ENCODE measurements at regions not wholly inside any gene's neighbourhood (a gene's known extent, or its start where the extent isn't known, plus 50 kb on each side); places are given as distances from the start of the nearest gene placed in this dataset.

DNA sequence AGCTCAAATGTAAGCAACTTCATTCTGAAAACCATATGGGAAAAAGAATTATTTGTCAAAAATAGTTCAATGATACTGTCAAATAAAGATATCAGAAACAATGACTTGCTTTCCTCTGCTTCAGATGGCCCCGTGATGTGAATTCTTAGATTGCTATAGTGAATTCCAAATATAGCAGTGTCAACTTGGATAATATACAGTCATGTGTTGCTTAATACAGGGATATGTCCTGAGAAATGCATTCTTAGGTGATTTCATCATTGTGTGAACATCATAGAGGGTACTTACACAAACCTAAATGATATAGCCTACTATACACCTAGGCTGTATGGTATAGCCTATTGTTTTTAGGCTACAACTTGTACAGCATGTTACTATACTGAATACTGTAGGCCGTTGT, 108.7 kb upstream of the MIS18BP1 start:
- TF ChIP-seq, protein P1, sequence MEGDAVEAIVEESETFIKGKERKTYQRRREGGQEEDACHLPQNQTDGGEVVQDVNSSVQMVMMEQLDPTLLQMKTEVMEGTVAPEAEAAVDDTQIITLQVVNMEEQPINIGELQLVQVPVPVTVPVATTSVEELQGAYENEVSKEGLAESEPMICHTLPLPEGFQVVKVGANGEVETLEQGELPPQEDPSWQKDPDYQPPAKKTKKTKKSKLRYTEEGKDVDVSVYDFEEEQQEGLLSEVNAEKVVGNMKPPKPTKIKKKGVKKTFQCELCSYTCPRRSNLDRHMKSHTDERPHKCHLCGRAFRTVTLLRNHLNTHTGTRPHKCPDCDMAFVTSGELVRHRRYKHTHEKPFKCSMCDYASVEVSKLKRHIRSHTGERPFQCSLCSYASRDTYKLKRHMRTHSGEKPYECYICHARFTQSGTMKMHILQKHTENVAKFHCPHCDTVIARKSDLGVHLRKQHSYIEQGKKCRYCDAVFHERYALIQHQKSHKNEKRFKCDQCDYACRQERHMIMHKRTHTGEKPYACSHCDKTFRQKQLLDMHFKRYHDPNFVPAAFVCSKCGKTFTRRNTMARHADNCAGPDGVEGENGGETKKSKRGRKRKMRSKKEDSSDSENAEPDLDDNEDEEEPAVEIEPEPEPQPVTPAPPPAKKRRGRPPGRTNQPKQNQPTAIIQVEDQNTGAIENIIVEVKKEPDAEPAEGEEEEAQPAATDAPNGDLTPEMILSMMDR (IDR thresholded peaks at IDR 0.05; ENCODE audit: insufficient read depth, low read length, poor library complexity, severe bottlenecking) = no peak
- TF ChIP-seq EZH2phosphoT487 (conservative IDR thresholded peaks at IDR 0.05; ENCODE audit: low read length) = no peak
